ACHN (cell line): ENCODE measurements at regions not wholly inside any gene's neighbourhood (a gene's known extent, or its start where the extent isn't known, plus 50 kb on each side); places are given as distances from the start of the nearest gene placed in this dataset.

Source experiments
- DNase-seq: peaks from one replicate; pipeline ENCODE4 v3.0.0-alpha.2; 2015
- in situ Hi-C: cut with HindIII; loops from 2 replicates; pipeline ENCODE4 v1.10.0; 2017; ENCODE audit warnings: low sequenced_read_pairs, low pct_ligation_motif_present, low pct_unique_long_range_greater_than_20kb

DNA sequence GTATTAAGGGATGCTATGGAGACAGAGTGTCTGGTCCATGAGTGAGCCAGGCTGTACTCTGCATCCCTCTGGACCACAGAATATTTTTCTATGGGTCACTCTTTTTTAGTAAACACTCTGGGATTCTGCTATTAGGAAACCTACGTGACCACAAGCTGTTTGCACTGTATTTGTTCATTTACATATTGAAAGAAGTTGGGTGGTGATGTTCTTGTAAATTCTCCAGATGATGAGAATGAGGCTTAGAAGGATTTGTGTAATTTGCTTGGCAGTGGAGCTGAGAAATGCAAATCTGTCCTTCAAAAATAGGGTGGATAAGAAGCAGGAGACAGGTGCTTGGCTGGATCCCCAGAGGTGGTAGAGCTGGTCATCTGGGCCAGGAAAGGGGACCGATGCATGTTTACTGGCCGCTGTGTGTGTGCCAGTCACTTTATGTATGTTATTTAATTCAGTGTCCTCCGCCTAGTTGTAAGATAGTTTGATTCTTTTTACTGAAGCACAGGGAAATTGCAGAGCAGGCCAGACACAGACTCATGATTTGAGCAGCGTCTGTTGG lies 63.7 kb upstream of the HEPHL1 start:
- no peak for DNase-seq
- in situ Hi-C loops = no loop called here

DNA sequence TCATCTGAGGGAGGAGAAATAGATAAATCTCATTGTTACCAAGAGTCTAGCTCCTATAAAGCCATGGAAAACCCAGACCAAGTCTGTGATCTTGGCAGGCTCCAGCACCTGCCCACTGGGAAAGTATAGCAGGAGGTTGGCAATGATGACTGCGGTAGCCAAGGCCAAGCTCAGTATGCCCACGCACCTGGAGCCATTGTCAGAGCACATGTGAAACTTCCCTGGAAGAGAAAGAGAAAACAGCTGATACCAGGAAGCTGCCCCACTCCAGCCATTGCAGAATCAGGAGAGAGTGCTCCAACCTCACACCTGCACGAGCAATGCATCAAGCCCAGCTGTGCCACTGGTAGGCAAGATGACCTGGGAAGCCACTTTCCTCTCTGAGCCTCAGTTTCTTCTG lies 62.2 kb upstream of the HEPHL1 start:
- DNase-seq = no peak
- in situ Hi-C loops = no loop called here

DNA sequence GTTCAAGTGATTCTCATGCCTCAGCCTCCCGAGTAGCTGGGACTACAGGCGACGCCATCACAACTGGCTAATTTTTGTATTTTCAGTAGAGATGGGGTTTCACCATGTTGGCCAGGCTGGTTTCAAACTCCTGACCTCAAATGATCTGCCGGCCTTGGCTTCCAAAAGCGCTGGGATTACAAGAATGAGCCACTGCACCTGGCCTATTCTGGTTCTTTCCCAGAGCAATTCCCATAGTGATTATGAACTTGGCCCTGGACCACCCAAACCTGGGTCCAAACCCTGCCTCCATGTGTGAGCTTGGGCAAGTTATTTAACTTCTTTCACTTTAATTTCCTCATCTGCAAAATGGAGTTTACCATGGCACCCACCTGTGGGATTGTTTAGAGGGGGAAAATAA lies 61.5 kb upstream of the HEPHL1 start:
- DNase-seq = no peak
- in situ Hi-C loops = no loop called here

DNA sequence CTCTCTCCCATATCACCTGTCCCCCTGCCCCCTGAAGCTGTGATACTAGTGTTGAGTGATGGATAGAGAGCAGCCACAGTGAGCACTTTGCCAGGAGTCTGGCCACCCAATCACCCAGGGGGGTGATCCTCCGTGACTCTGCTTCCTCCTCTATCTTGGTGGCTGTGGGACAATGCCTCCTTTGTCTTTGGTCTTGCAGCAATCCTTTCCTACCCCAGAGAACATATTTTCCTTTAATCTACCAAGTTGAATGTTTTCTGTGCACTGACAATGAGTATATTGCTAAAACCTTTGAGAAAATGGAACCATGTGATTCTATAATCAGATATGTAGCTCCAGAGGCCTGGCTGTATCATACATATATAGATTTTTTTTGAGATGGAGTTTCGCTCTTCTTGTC lies 58.1 kb upstream of the HEPHL1 start:
- DNase-seq = no peak
- in situ Hi-C loops = no loop called here

DNA sequence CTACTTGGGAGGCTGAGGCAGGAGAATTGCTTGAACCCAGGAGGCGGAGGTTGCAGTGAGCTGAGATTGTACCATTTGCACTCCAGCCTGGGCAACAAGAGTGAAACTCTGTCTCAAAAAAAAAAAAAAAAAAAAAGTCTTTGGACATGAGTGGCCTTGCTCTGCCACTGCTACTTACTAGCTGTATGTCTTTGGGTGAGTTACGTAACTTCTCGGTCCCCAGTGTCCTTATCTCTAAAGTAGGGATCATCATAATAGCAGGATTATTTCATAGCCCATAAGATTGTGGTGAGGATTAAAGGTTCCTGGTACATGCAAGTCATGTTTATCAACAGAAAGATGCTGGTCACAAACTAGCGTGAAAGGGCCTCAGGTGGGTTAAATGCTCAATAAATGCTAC lies 53.9 kb upstream of the HEPHL1 start:
- in situ Hi-C loops = no loop called here
- no peak for DNase-seq

DNA sequence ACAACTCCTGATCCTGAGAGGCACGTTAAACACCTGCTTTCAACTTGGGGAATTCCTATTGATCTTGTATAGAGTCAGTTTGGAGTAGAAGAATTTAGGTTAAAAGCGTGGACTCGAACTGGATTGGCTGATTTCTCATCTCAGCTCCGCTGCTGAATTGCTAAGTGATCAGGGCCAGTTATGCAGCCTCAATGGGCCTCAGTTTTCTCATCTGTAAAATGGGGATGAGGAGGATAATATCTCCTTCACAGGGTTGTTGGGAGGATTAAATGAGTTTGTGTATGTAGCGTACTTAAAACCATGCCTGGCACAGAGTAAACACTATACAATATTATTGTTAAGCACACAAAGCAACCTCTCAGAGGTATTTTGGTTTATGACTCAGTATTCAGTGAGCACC lies 53.2 kb upstream of the HEPHL1 start:
- in situ Hi-C loops = no loop called here
- DNase-seq = no peak

DNA sequence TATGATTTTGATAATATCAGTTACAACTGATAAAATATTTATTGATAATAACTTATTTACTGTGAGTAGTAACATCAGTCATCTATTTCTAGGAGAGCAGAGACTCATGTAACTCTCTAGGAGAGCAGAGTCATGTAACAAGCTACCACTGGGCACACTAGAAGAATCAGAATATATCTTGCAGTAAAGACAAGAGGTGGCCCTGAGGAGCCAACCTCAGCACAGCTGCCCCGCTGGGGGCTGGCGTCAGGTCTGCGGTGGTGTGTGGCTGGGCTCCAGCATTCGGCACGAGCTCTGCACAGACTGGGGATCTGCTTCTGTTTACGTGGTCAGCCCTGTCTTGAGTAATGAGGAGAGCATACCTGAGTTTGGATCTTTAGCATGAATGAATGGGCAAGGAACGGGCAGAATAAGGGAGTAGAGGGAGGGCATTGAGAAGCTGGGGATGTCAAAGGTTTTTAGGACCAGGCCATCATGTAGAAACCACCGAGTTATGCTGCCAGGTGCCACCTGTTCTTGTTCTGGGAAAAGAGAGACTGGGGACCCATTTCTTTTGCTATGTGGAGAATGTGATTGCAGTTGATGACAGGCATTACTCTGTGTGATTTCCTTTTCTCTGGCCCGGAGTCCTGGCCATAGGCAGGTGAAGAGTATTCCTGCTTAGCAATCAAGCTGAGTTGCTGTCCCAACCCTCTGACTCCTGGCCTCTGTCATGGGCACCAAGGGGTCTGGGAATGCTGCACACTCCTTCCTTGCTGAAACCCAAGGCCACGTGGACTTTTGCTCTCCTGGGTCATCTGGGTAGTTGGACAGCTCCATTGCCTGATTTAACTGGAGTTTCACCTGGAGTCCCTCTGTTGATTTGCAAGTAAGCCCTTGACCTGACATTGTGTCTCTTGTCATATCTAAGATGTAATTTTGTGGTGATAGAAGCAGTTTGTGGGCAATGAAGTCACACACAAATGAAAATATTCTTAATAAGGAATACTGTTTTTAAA lies 50.9 kb upstream of the HEPHL1 start:
- in situ Hi-C loops = no loop called here
- no peak for DNase-seq
